ENCODE measurements at regions not wholly inside any gene's neighbourhood (a gene's known extent, or its start where the extent isn't known, plus 50 kb on each side); places are given as distances from the start of the nearest gene placed in this dataset.

- TF ChIP-seq, protein P1, sequence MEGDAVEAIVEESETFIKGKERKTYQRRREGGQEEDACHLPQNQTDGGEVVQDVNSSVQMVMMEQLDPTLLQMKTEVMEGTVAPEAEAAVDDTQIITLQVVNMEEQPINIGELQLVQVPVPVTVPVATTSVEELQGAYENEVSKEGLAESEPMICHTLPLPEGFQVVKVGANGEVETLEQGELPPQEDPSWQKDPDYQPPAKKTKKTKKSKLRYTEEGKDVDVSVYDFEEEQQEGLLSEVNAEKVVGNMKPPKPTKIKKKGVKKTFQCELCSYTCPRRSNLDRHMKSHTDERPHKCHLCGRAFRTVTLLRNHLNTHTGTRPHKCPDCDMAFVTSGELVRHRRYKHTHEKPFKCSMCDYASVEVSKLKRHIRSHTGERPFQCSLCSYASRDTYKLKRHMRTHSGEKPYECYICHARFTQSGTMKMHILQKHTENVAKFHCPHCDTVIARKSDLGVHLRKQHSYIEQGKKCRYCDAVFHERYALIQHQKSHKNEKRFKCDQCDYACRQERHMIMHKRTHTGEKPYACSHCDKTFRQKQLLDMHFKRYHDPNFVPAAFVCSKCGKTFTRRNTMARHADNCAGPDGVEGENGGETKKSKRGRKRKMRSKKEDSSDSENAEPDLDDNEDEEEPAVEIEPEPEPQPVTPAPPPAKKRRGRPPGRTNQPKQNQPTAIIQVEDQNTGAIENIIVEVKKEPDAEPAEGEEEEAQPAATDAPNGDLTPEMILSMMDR (IDR thresholded peaks at IDR 0.05): no peak
- TF ChIP-seq POLR2A (IDR thresholded peaks at IDR 0.05): no peak
These were observed 200.3 kb downstream of the LSM5 start for GRCh38 chr7:32289651-32290414.

Data from uterus (tissue), 2 donors.